Suprapubic skin (tissue), 4 donors: ENCODE measurements at regions not wholly inside any gene's neighbourhood (a gene's known extent, or its start where the extent isn't known, plus 50 kb on each side); places are given as distances from the start of the nearest gene placed in this dataset.

ENCODE experiments used
- DNase-seq, 2 donors: peaks; one replicate each; pipeline ENCODE4 v3.0.0-alpha.2; 2019; ENCODE audit warnings: low spot score in 2 of 2
- H3K27ac ChIP-seq: fragments of 200-600 bp; sonication (generic); one replicate; pipeline ENCODE4 v1.5.1; 2019
- H3K27me3 ChIP-seq: fragments of 200-600 bp; sonication (generic); one replicate; pipeline ENCODE4 v1.5.1; 2019
- H3K36me3 ChIP-seq: fragments of 200-600 bp; sonication (generic); one replicate; pipeline ENCODE4 v1.5.1; 2019
- H3K4me1 ChIP-seq: fragments of 200-600 bp; sonication (generic); one replicate; pipeline ENCODE4 v1.5.1; 2019
- H3K4me3 ChIP-seq: fragments of 200-600 bp; sonication (generic); one replicate; pipeline ENCODE4 v1.5.1; 2019; ENCODE audit warnings: mild to moderate bottlenecking
- H3K9me3 ChIP-seq: fragments of 200-600 bp; sonication (generic); one replicate; pipeline ENCODE4 v1.5.1; 2019
- EP300 ChIP-seq: sonication (generic); formaldehyde crosslinking; IDR thresholded peaks from one replicate; pipeline ENCODE4 v1.6.1; 2017; ENCODE audit warnings: antibody characterized with exemption
- POLR2A ChIP-seq, 2 donors: fragments of 450-650 bp; IDR thresholded peaks; one replicate each; pipeline ENCODE4 v1.6.1; 2017; ENCODE audit warnings: antibody characterized with exemption in 2 of 2, mild to moderate bottlenecking in 2 of 2, moderate library complexity in 2 of 2
- POLR2AphosphoS5 ChIP-seq, 3 donors: sonication (generic); formaldehyde crosslinking; IDR thresholded peaks; one replicate each; pipeline ENCODE4 v1.6.1; 2017; ENCODE audit warnings: antibody characterized with exemption in 3 of 3
- WGBS: methylation state at CpG from one replicate; pipeline ENCODE4 v1.1.5; 2018; 5-methylcytosine and 5-hydroxymethylcytosine counted together
- TF ChIP-seq, protein P1 (sequence below), 2 donors: fragments of 200-600 bp in 1 of 2; fragments of 450-650 bp in 1 of 2; sonication (generic) in 1 of 2; IDR thresholded peaks; one replicate each; pipeline ENCODE4 v1.5.1; 2016 to 2019; ENCODE audit warnings: antibody characterized with exemption in 2 of 2, mild to moderate bottlenecking in 1 of 2, moderate library complexity in 1 of 2

DNA sequence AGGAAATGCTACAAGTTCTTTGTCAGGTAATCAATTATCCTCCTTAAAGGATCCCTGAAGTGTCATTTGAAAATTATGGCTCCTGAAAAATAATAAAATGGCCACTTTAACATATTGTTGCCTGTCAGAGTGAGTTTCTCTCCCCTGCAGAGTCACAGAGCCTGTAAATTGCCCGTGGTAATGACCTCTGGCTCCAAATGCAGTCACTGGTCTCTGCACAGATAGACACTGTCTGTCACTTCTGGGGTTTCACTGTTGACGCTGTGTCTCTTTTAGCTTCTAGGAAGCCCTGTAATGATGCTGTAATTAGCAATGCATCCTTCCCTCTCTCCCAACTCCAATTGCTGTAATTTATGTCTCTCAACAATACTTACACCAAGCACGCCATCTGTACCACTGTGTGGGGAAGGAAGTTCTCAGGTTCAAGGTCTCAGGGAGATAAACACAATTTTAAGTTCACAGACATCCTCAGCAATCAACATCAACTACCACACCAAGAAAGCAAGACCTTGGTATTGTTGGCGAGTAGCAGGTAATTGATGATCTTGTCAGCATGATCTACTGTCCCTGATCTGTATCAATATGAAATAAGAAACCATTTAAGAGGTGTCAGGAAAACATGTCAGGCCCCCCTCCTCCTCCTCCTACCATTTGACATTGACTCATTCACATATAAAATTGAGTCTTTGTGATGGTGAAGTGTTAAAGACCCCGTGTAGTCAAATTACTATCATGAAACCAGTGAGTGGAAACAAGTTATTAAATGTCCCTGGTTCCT is 91.2 kb upstream of the SULF2 start:
- Histone ChIP-seq H3K9me3 (no peaks in the 10 kb centered on the region), H3K4me3 (no peak overlapping the region), H3K4me1 (no peaks in the 10 kb centered on the region), H3K27ac (no peak overlapping the region), H3K27me3 (no peaks in the 10 kb centered on the region), H3K36me3 (no peaks in the 10 kb centered on the region)
- 70% methylated on average over 5 of the region's 5 CpGs for WGBS
- TF ChIP-seq, protein P1, sequence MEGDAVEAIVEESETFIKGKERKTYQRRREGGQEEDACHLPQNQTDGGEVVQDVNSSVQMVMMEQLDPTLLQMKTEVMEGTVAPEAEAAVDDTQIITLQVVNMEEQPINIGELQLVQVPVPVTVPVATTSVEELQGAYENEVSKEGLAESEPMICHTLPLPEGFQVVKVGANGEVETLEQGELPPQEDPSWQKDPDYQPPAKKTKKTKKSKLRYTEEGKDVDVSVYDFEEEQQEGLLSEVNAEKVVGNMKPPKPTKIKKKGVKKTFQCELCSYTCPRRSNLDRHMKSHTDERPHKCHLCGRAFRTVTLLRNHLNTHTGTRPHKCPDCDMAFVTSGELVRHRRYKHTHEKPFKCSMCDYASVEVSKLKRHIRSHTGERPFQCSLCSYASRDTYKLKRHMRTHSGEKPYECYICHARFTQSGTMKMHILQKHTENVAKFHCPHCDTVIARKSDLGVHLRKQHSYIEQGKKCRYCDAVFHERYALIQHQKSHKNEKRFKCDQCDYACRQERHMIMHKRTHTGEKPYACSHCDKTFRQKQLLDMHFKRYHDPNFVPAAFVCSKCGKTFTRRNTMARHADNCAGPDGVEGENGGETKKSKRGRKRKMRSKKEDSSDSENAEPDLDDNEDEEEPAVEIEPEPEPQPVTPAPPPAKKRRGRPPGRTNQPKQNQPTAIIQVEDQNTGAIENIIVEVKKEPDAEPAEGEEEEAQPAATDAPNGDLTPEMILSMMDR (IDR thresholded peaks at IDR 0.05) = no peak
- TF ChIP-seq POLR2AphosphoS5 (IDR thresholded peaks at IDR 0.05) (no peak), EP300 (no peak), POLR2A (IDR thresholded peaks at IDR 0.05) (no peak)
- DNase-seq = no peak

DNA sequence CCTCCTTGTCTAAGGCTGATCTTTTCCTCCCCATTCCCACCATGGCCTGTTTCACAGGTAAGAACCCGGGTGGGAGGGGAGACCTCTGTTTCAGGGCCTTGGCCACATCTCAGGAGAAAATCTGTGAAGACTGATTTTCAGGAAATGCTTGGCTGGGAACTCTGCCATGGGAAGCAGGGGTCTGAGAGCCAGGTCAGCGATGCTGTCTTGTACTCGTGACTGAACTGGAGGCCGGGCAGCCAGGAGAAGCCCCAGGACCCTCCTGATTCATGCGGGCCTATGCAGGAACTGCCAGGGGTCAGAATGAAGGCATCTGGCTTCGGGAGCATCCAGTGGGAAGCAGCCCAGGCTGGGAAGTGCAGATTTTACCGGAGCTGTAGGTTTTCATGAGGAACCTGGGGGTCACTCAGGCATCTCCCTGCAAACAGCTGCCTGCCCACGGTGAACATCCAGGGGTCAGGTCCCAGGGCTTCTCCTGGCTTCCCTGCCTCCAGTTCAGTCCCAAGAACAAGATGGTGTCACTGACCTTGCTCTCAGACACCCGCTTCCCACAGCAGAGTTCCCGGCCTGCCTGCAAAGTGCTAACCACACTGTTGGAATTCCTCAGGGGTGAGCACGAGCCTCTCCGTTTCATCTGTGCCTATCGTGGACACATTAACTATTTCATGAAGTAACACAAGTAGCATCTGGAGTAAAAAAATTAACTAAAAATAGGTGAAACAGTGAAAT is 90.2 kb upstream of the SULF2 start:
- Histone ChIP-seq H3K27me3 (no peaks in the 10 kb centered on the region), H3K36me3 (no peaks in the 10 kb centered on the region), H3K4me3 (no peak overlapping the region), H3K9me3 (no peaks in the 10 kb centered on the region), H3K4me1 (no peaks in the 10 kb centered on the region), H3K27ac (no peak overlapping the region)
- no peak for TF ChIP-seq POLR2A (IDR thresholded peaks at IDR 0.05)
- TF ChIP-seq, protein P1 (IDR thresholded peaks at IDR 0.05) = no peak
- TF ChIP-seq POLR2AphosphoS5 (IDR thresholded peaks at IDR 0.05) = no peak
- TF ChIP-seq EP300 = no peak
- no peak for DNase-seq
- 73% methylated on average over 6 of the region's 13 CpGs for WGBS

DNA sequence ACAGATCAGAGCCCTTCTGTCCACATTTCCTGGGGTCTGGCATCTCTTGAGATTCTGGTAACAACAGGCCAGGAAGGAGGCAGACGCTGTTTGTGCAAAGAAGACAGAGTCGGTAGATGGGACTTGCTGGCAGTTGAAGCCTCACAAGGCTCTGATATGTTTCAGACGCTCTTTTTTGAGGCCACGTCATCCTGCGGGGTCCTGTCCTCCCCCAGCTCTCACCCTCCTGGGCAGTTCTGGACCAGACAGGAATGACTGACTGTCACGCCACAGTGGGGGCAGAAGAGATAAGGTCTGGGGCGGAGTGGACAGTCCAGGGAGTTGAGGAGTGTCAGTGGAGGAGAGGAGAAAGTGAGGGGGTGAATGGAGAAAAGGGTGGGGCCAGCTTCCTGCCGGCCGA is 87.1 kb upstream of the SULF2 start:
- no peaks in the 10 kb centered on the region for H3K36me3 ChIP-seq
- no peak overlapping the region for H3K4me3 ChIP-seq
- H3K27ac ChIP-seq = no peak overlapping the region
- H3K4me1 ChIP-seq = no peaks in the 10 kb centered on the region
- peaks cover 8% of the 10 kb centered on the region for H3K27me3 ChIP-seq
- WGBS = 86% methylated on average over 9 of the region's 9 CpGs
- TF ChIP-seq EP300 (no peak), POLR2A (IDR thresholded peaks at IDR 0.05) (no peak), POLR2AphosphoS5 (IDR thresholded peaks at IDR 0.05) (no peak)
- TF ChIP-seq, protein P1 (IDR thresholded peaks at IDR 0.05) = no peak
- DNase-seq = no peak
- no peaks in the 10 kb centered on the region for H3K9me3 ChIP-seq

DNA sequence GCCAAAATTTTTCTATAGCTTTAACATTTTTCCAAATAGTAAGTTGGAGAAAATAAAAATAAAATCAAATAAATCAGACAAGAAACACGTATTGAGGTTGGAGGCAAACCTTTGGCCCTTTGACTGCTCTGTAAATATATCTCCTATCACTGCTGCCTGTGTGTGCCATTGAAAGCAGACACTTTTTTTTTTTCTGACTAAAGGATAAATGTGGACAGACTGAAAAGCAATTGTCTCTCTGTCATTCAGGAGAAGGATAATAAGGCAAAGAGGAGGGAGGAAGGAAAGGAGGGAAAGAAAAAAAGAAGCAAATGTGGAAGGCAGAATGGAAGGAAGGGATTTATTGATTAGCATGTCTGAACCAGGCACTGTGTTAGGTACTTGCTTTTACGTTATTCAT is 85.2 kb upstream of the SULF2 start:
- 91% methylated on average over 2 of the region's 2 CpGs for WGBS
- no peaks in the 10 kb centered on the region for H3K36me3 ChIP-seq

GRCh38 chr20:47868744-47869143 is 83.5 kb upstream of the SULF2 start:
- DNase-seq = no peak
- TF ChIP-seq, protein P1 (IDR thresholded peaks at IDR 0.05) = no peak
- TF ChIP-seq POLR2AphosphoS5 (IDR thresholded peaks at IDR 0.05) = no peak
- peaks cover 11% of the 10 kb centered on the region for H3K27me3 ChIP-seq
- H3K4me1 ChIP-seq = no peaks in the 10 kb centered on the region
- no peak overlapping the region for H3K27ac ChIP-seq
- H3K9me3 ChIP-seq = no peaks in the 10 kb centered on the region
- H3K36me3 ChIP-seq = no peaks in the 10 kb centered on the region
- H3K4me3 ChIP-seq = no peak overlapping the region
- 84% methylated on average over 10 of the region's 14 CpGs for WGBS

More for the DNA sequence above, 85.2 kb upstream of the SULF2 start:
- no peaks in the 10 kb centered on the region for H3K4me1 ChIP-seq
- TF ChIP-seq, protein P1 (IDR thresholded peaks at IDR 0.05) = no peak
- TF ChIP-seq EP300 (no peak), POLR2A (IDR thresholded peaks at IDR 0.05) (no peak), POLR2AphosphoS5 (IDR thresholded peaks at IDR 0.05) (no peak)
- H3K4me3 ChIP-seq = no peak overlapping the region
- no peak overlapping the region for H3K27ac ChIP-seq
- no peak for DNase-seq
- peaks cover 11% of the 10 kb centered on the region for H3K27me3 ChIP-seq
- H3K9me3 ChIP-seq = no peaks in the 10 kb centered on the region
